ENCODE measurements at regions not wholly inside any gene's neighbourhood (a gene's known extent, or its start where the extent isn't known, plus 50 kb on each side); places are given as distances from the start of the nearest gene placed in this dataset.

- ATAC-seq (ENCODE audit: poor library complexity): no peak
- no peak for DNase-seq
- intact Hi-C loops (cut with DNase I): no loop called here
These were observed 916.2 kb upstream of the GHITM start for GRCh38 chr10:83222832-83223742.

GRCh38 chr10:83225781-83226180, 913.5 kb upstream of the GHITM start:
- DNase-seq (no peak), ATAC-seq (ENCODE audit: poor library complexity) (no peak)
- intact Hi-C loops (cut with DNase I): no loop called here

GRCh38 chr10:83229991-83230390, 909.3 kb upstream of the GHITM start:
- no peak for DNase-seq
- intact Hi-C loops (cut with DNase I): no loop called here
- no peak for ATAC-seq (ENCODE audit: poor library complexity)

GRCh38 chr10:83233691-83234090, 905.6 kb upstream of the GHITM start:
- intact Hi-C loops (cut with DNase I): no loop called here
- DNase-seq (no peak), ATAC-seq (ENCODE audit: poor library complexity) (no peak)

- ATAC-seq (ENCODE audit: poor library complexity): no peak
- intact Hi-C loops (cut with DNase I): no loop called here
- DNase-seq: no peak
These were observed 891.1 kb upstream of the GHITM start for GRCh38 chr10:83248106-83248631.

GRCh38 chr10:83250396-83250795, 888.9 kb upstream of the GHITM start:
- DNase-seq (no peak), ATAC-seq (ENCODE audit: poor library complexity) (no peak)
- intact Hi-C loops (cut with DNase I): no loop called here

GRCh38 chr10:83252169-83252568, 887.1 kb upstream of the GHITM start:
- ATAC-seq (ENCODE audit: poor library complexity) (no peak), DNase-seq (no peak)
- intact Hi-C loops (cut with DNase I): no loop called here

GRCh38 chr10:83252596-83252995, 886.7 kb upstream of the GHITM start:
- DNase-seq (no peak), ATAC-seq (ENCODE audit: poor library complexity) (no peak)
- intact Hi-C loops (cut with DNase I): no loop called here

GRCh38 chr10:83253011-83253671, 886.2 kb upstream of the GHITM start:
- intact Hi-C loops (cut with DNase I): no loop called here
- DNase-seq (no peak), ATAC-seq (ENCODE audit: poor library complexity) (no peak)

GRCh38 chr10:83254698-83255097, 884.6 kb upstream of the GHITM start:
- DNase-seq (no peak), ATAC-seq (ENCODE audit: poor library complexity) (no peak)
- intact Hi-C loops (cut with DNase I): no loop called here

GRCh38 chr10:83262434-83262833, 876.9 kb upstream of the GHITM start:
- DNase-seq (no peak), ATAC-seq (ENCODE audit: poor library complexity) (no peak)
- intact Hi-C loops (cut with DNase I): no loop called here

GRCh38 chr10:83272666-83273434, 866.5 kb upstream of the GHITM start:
- DNase-seq (no peak), ATAC-seq (ENCODE audit: poor library complexity) (no peak)
- intact Hi-C loops (cut with DNase I): no loop called here

GRCh38 chr10:83274088-83274487, 865.2 kb upstream of the GHITM start:
- intact Hi-C loops (cut with DNase I): no loop called here
- ATAC-seq (ENCODE audit: poor library complexity) (no peak), DNase-seq (no peak)

- ATAC-seq (ENCODE audit: poor library complexity): no peak
- intact Hi-C loops (cut with DNase I): no loop called here
- DNase-seq: no peak
These were observed 862.3 kb upstream of the GHITM start for GRCh38 chr10:83276971-83277370.

- DNase-seq (no peak), ATAC-seq (ENCODE audit: poor library complexity) (peak; percentile 48)
- intact Hi-C loops (cut with DNase I): no loop called here
These were observed 856.2 kb upstream of the GHITM start for GRCh38 chr10:83283151-83283550.

- ATAC-seq (ENCODE audit: poor library complexity): no peak
- DNase-seq: no peak
- intact Hi-C loops (cut with DNase I): no loop called here
These were observed 851.9 kb upstream of the GHITM start for GRCh38 chr10:83287374-83287773.

GRCh38 chr10:83289373-83289772, 849.9 kb upstream of the GHITM start:
- no peak for ATAC-seq (ENCODE audit: poor library complexity)
- no peak for DNase-seq
- intact Hi-C loops (cut with DNase I): no loop called here

GRCh38 chr10:83289948-83290347, 849.4 kb upstream of the GHITM start:
- intact Hi-C loops (cut with DNase I): no loop called here

GRCh38 chr10:83301732-83302131, 837.6 kb upstream of the GHITM start:
- intact Hi-C loops (cut with DNase I): no loop called here
- DNase-seq (no peak), ATAC-seq (ENCODE audit: poor library complexity) (no peak)

More at GRCh38 chr10:83289948-83290347, 849.4 kb upstream of the GHITM start:
- ATAC-seq (ENCODE audit: poor library complexity) (no peak), DNase-seq (no peak)
